ENCODE measurements at regions not wholly inside any gene's neighbourhood (a gene's known extent, or its start where the extent isn't known, plus 50 kb on each side); places are given as distances from the start of the nearest gene placed in this dataset.

GRCh38 chr2:177084607-177085006 lies 128.0 kb upstream of the HNRNPA3 start:
- H3K4me3 ChIP-seq (ENCODE audit: low read depth, low read length): no peak overlapping the region
- H3K27me3 ChIP-seq (ENCODE audit: control insufficient read depth, insufficient read depth, low read length): no peaks in the 10 kb centered on the region
- no peak for TF ChIP-seq CTCF (IDR thresholded peaks at IDR 0.05; ENCODE audit: insufficient read depth, low read length, poor library complexity, severe bottlenecking)
- DNase-seq (ENCODE audit: low read depth): no peak
- H3K36me3 ChIP-seq (ENCODE audit: control insufficient read depth, insufficient read depth, low read length): no peaks in the 10 kb centered on the region

GRCh38 chr2:177088529-177088928 lies 124.1 kb upstream of the HNRNPA3 start:
- no peak for TF ChIP-seq CTCF (IDR thresholded peaks at IDR 0.05; ENCODE audit: insufficient read depth, low read length, poor library complexity, severe bottlenecking)
- no peaks in the 10 kb centered on the region for H3K27me3 ChIP-seq (ENCODE audit: control insufficient read depth, insufficient read depth, low read length)
- H3K36me3 ChIP-seq (ENCODE audit: control insufficient read depth, insufficient read depth, low read length): no peaks in the 10 kb centered on the region
- DNase-seq (ENCODE audit: low read depth): no peak
- H3K4me3 ChIP-seq (ENCODE audit: low read depth, low read length): no peak overlapping the region

GRCh38 chr2:177090967-177091366 lies 121.6 kb upstream of the HNRNPA3 start:
- Histone ChIP-seq H3K27me3 (ENCODE audit: control insufficient read depth, insufficient read depth, low read length) (no peaks in the 10 kb centered on the region), H3K36me3 (ENCODE audit: control insufficient read depth, insufficient read depth, low read length) (no peaks in the 10 kb centered on the region), H3K4me3 (ENCODE audit: low read depth, low read length) (no peak overlapping the region)
- no peak for DNase-seq (ENCODE audit: low read depth)
- no peak for TF ChIP-seq CTCF (IDR thresholded peaks at IDR 0.05; ENCODE audit: insufficient read depth, low read length, poor library complexity, severe bottlenecking)

GRCh38 chr2:177093371-177093770 lies 119.2 kb upstream of the HNRNPA3 start:
- H3K36me3 ChIP-seq (ENCODE audit: control insufficient read depth, insufficient read depth, low read length): no peaks in the 10 kb centered on the region
- no peak for TF ChIP-seq CTCF (IDR thresholded peaks at IDR 0.05; ENCODE audit: insufficient read depth, low read length, poor library complexity, severe bottlenecking)
- no peak overlapping the region for H3K4me3 ChIP-seq (ENCODE audit: low read depth, low read length)
- H3K27me3 ChIP-seq (ENCODE audit: control insufficient read depth, insufficient read depth, low read length): no peaks in the 10 kb centered on the region
- DNase-seq (ENCODE audit: low read depth): no peak

- TF ChIP-seq CTCF (IDR thresholded peaks at IDR 0.05; ENCODE audit: insufficient read depth, low read length, poor library complexity, severe bottlenecking): no peak
These were observed 114.5 kb upstream of the HNRNPA3 start for GRCh38 chr2:177098001-177098613.

GRCh38 chr2:177101930-177102329 lies 110.7 kb upstream of the HNRNPA3 start:
- DNase-seq (ENCODE audit: low read depth): no peak
- Histone ChIP-seq H3K4me3 (ENCODE audit: low read depth, low read length) (no peak overlapping the region), H3K27me3 (ENCODE audit: control insufficient read depth, insufficient read depth, low read length) (no peaks in the 10 kb centered on the region), H3K36me3 (ENCODE audit: control insufficient read depth, insufficient read depth, low read length) (no peaks in the 10 kb centered on the region)
- TF ChIP-seq CTCF (IDR thresholded peaks at IDR 0.05; ENCODE audit: insufficient read depth, low read length, poor library complexity, severe bottlenecking): no peak

More at GRCh38 chr2:177098001-177098613, 114.5 kb upstream of the HNRNPA3 start:
- no peak for DNase-seq (ENCODE audit: low read depth)
- H3K36me3 ChIP-seq (ENCODE audit: control insufficient read depth, insufficient read depth, low read length): no peaks in the 10 kb centered on the region
- H3K27me3 ChIP-seq (ENCODE audit: control insufficient read depth, insufficient read depth, low read length): no peaks in the 10 kb centered on the region
- H3K4me3 ChIP-seq (ENCODE audit: low read depth, low read length): no peak overlapping the region
